Testis (tissue), 2 donors: ENCODE measurements at regions not wholly inside any gene's neighbourhood (a gene's known extent, or its start where the extent isn't known, plus 50 kb on each side); places are given as distances from the start of the nearest gene placed in this dataset.

Experiments
- POLR2A ChIP-seq: fragments of 450-650 bp; IDR thresholded peaks from one replicate; pipeline ENCODE4 v1.6.1; 2017; ENCODE audit warnings: antibody characterized with exemption, mild to moderate bottlenecking, moderate library complexity
- TF ChIP-seq, protein P1 (sequence below), 3 experiments: fragments of 450-650 bp in 2 of 3; fragments of 200-600 bp in 1 of 3; sonication (generic) in 1 of 3; IDR thresholded peaks; one replicate each; pipeline ENCODE4 v1.5.1; 2016 to 2019; ENCODE audit warnings: antibody characterized with exemption in 3 of 3, mild to moderate bottlenecking in 2 of 3, moderate library complexity in 1 of 3

GRCh38 chr5:57761513-57761912 is 278.9 kb upstream of the ACTBL2 start:
- TF ChIP-seq, protein P1, sequence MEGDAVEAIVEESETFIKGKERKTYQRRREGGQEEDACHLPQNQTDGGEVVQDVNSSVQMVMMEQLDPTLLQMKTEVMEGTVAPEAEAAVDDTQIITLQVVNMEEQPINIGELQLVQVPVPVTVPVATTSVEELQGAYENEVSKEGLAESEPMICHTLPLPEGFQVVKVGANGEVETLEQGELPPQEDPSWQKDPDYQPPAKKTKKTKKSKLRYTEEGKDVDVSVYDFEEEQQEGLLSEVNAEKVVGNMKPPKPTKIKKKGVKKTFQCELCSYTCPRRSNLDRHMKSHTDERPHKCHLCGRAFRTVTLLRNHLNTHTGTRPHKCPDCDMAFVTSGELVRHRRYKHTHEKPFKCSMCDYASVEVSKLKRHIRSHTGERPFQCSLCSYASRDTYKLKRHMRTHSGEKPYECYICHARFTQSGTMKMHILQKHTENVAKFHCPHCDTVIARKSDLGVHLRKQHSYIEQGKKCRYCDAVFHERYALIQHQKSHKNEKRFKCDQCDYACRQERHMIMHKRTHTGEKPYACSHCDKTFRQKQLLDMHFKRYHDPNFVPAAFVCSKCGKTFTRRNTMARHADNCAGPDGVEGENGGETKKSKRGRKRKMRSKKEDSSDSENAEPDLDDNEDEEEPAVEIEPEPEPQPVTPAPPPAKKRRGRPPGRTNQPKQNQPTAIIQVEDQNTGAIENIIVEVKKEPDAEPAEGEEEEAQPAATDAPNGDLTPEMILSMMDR (IDR thresholded peaks at IDR 0.05) = no peak
- no peak for TF ChIP-seq POLR2A
